GM23338 (cell line): ENCODE measurements at regions not wholly inside any gene's neighbourhood (a gene's known extent, or its start where the extent isn't known, plus 50 kb on each side); places are given as distances from the start of the nearest gene placed in this dataset.

Experiments used
- CTCF ChIP-seq, 2 experiments: fragments of 200-600 bp in 1 of 2; sonication (generic) in 1 of 2; conservative IDR thresholded peaks; 2 replicates each; pipeline versions ENCODE4 v1.5.1 to v1.6.1; 2016 to 2017; ENCODE audit warnings: antibody characterized with exemption in 2 of 2, low read depth in 2 of 2, mild to moderate bottlenecking in 2 of 2, moderate library complexity in 1 of 2
- EZH2phosphoT487 ChIP-seq: fragments of 200-600 bp; sonication (generic); IDR thresholded peaks from one replicate; pipeline ENCODE4 v1.8.1; 2018; ENCODE audit warnings: antibody characterized with exemption; ENCODE audit not compliant: unreplicated experiment
- JUNB ChIP-seq: IDR thresholded peaks from one replicate; pipeline ENCODE4 v1.6.1; 2016; ENCODE audit warnings: antibody characterized with exemption; ENCODE audit not compliant: unreplicated experiment
- REST ChIP-seq: IDR thresholded peaks from one replicate; pipeline ENCODE4 v1.6.1; 2018; ENCODE audit warnings: antibody characterized with exemption; ENCODE audit not compliant: unreplicated experiment

GRCh38 chr11:95331161-95331560 lies 100.2 kb upstream of the SESN3 start:
- TF ChIP-seq CTCF (conservative IDR thresholded peaks at IDR 0.05; ENCODE audit: low read depth in 2 of 2) (no peak), EZH2phosphoT487 (no peak), REST (no peak), JUNB (no peak)
